ENCODE measurements at regions not wholly inside any gene's neighbourhood (a gene's known extent, or its start where the extent isn't known, plus 50 kb on each side); places are given as distances from the start of the nearest gene placed in this dataset.

GRCh38 chr19:31995546-31995945 lies 349.9 kb upstream of the ZNF507 start:
- DNase-seq, result no peak

GRCh38 chr19:32010071-32010470 lies 335.3 kb upstream of the ZNF507 start:
- DNase-seq, result no peak

GRCh38 chr19:32012206-32012605 lies 333.2 kb upstream of the ZNF507 start:
- DNase-seq, result no peak

- no peak for DNase-seq
Observed at GRCh38 chr19:32012886-32013631, 332.4 kb upstream of the ZNF507 start.

GRCh38 chr19:32017176-32017953 lies 328.0 kb upstream of the ZNF507 start:
- DNase-seq, result no peak

- no peak for DNase-seq
Observed at GRCh38 chr19:32018014-32018413, 327.4 kb upstream of the ZNF507 start.

- no peak for DNase-seq
Observed at GRCh38 chr19:32020538-32020937, 324.9 kb upstream of the ZNF507 start.

GRCh38 chr19:32022044-32022640 lies 323.3 kb upstream of the ZNF507 start:
- no peak for DNase-seq

- no peak for DNase-seq
Observed at GRCh38 chr19:32022731-32023563, 322.5 kb upstream of the ZNF507 start.

GRCh38 chr19:32023564-32023832 lies 321.9 kb upstream of the ZNF507 start:
- DNase-seq, result no peak

GRCh38 chr19:32029235-32029634 lies 316.2 kb upstream of the ZNF507 start:
- no peak for DNase-seq

GRCh38 chr19:32032561-32032960 lies 312.8 kb upstream of the ZNF507 start:
- no peak for DNase-seq

- no peak for DNase-seq
Observed at GRCh38 chr19:32035626-32036025, 309.8 kb upstream of the ZNF507 start.

- DNase-seq, result no peak
Observed at GRCh38 chr19:32038021-32038920, 307.1 kb upstream of the ZNF507 start.

GRCh38 chr19:32038961-32039360 lies 306.4 kb upstream of the ZNF507 start:
- no peak for DNase-seq

- DNase-seq, result no peak
Observed at GRCh38 chr19:32039440-32039839, 306.0 kb upstream of the ZNF507 start.

GRCh38 chr19:32040236-32040635 lies 305.2 kb upstream of the ZNF507 start:
- DNase-seq, result no peak

- peak; percentile 15 for DNase-seq
Observed at GRCh38 chr19:32041681-32042292, 303.6 kb upstream of the ZNF507 start.

GRCh38 chr19:32047788-32048187 lies 297.6 kb upstream of the ZNF507 start:
- no peak for DNase-seq

GRCh38 chr19:32053376-32053775 lies 292.0 kb upstream of the ZNF507 start:
- no peak for DNase-seq

- no peak for DNase-seq
Observed at GRCh38 chr19:32053861-32054260, 291.5 kb upstream of the ZNF507 start.

GRCh38 chr19:32058131-32058530 lies 287.3 kb upstream of the ZNF507 start:
- DNase-seq, result no peak
